ENCODE measurements at regions not wholly inside any gene's neighbourhood (a gene's known extent, or its start where the extent isn't known, plus 50 kb on each side); places are given as distances from the start of the nearest gene placed in this dataset.
A peak's percentile ranks its signal among the peaks of the same experiment; 100 is the strongest.

GRCh38 chr1:82177192-82177591 is 376.5 kb downstream of the ADGRL2 start:
- TF ChIP-seq CTCF (IDR thresholded peaks at IDR 0.05), result no peak
- Mint-ChIP-seq H3K4me1 (ENCODE audit: unreplicated experiment) (peaks cover 4% of the 10 kb centered on the region), H3K27ac (ENCODE audit: unreplicated experiment) (no peak overlapping the region), H3K36me3 (ENCODE audit: unreplicated experiment) (no peaks in the 10 kb centered on the region), H3K27me3 (ENCODE audit: unreplicated experiment) (no peaks in the 10 kb centered on the region), H3K9me3 (ENCODE audit: unreplicated experiment) (peaks cover 7% of the 10 kb centered on the region), H3K4me3 (ENCODE audit: unreplicated experiment) (no peak overlapping the region)
- no peak for DNase-seq (ENCODE audit: extremely low spot score, unreplicated experiment)

- Mint-ChIP-seq H3K36me3 (ENCODE audit: unreplicated experiment) (no peaks in the 10 kb centered on the region), H3K4me3 (ENCODE audit: unreplicated experiment) (no peak overlapping the region), H3K27ac (ENCODE audit: unreplicated experiment) (no peak overlapping the region), H3K27me3 (ENCODE audit: unreplicated experiment) (no peaks in the 10 kb centered on the region), H3K4me1 (ENCODE audit: unreplicated experiment) (no peaks in the 10 kb centered on the region), H3K9me3 (ENCODE audit: unreplicated experiment) (peaks cover 7% of the 10 kb centered on the region)
- no peak for TF ChIP-seq CTCF (IDR thresholded peaks at IDR 0.05)
- no peak for DNase-seq (ENCODE audit: extremely low spot score, unreplicated experiment)
Measured at GRCh38 chr1:82171955-82172354, 371.2 kb downstream of the ADGRL2 start.

DNA sequence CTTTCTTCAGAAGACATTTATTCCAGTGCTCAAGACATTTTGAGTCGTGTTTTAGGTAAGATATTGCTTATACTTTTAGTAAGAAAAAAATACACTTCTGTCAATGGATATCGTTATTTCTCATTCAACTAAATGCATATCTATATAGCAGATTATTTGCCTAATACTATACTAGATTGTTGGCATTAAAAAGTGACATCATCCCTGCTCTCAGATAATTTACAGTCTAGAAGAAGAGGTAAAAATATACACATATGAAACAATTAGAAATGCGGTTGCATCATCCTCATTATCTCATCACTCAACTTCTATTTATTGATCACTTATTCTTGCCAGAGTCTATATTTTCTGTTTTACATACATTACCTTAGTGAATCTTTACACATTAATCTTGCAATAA is 367.7 kb downstream of the ADGRL2 start:
- Mint-ChIP-seq H3K9me3 (ENCODE audit: unreplicated experiment) (no peaks in the 10 kb centered on the region), H3K36me3 (ENCODE audit: unreplicated experiment) (no peaks in the 10 kb centered on the region), H3K27me3 (ENCODE audit: unreplicated experiment) (no peaks in the 10 kb centered on the region), H3K4me3 (ENCODE audit: unreplicated experiment) (no peak overlapping the region), H3K4me1 (ENCODE audit: unreplicated experiment) (no peaks in the 10 kb centered on the region), H3K27ac (ENCODE audit: unreplicated experiment) (no peak overlapping the region)
- no peak for DNase-seq (ENCODE audit: extremely low spot score, unreplicated experiment)
- TF ChIP-seq CTCF (IDR thresholded peaks at IDR 0.05), result no peak

GRCh38 chr1:82165304-82165703 is 364.6 kb downstream of the ADGRL2 start:
- peaks cover 24% of the 10 kb centered on the region for H3K4me1 Mint-ChIP-seq (ENCODE audit: unreplicated experiment)
- H3K27ac Mint-ChIP-seq (ENCODE audit: unreplicated experiment), result no peak overlapping the region
- no peak for TF ChIP-seq CTCF (IDR thresholded peaks at IDR 0.05)
- H3K4me3 Mint-ChIP-seq (ENCODE audit: unreplicated experiment), result no peak overlapping the region
- DNase-seq (ENCODE audit: extremely low spot score, unreplicated experiment), result no peak
- H3K36me3 Mint-ChIP-seq (ENCODE audit: unreplicated experiment), result no peaks in the 10 kb centered on the region
- H3K27me3 Mint-ChIP-seq (ENCODE audit: unreplicated experiment), result no peaks in the 10 kb centered on the region
- no peaks in the 10 kb centered on the region for H3K9me3 Mint-ChIP-seq (ENCODE audit: unreplicated experiment)

DNA sequence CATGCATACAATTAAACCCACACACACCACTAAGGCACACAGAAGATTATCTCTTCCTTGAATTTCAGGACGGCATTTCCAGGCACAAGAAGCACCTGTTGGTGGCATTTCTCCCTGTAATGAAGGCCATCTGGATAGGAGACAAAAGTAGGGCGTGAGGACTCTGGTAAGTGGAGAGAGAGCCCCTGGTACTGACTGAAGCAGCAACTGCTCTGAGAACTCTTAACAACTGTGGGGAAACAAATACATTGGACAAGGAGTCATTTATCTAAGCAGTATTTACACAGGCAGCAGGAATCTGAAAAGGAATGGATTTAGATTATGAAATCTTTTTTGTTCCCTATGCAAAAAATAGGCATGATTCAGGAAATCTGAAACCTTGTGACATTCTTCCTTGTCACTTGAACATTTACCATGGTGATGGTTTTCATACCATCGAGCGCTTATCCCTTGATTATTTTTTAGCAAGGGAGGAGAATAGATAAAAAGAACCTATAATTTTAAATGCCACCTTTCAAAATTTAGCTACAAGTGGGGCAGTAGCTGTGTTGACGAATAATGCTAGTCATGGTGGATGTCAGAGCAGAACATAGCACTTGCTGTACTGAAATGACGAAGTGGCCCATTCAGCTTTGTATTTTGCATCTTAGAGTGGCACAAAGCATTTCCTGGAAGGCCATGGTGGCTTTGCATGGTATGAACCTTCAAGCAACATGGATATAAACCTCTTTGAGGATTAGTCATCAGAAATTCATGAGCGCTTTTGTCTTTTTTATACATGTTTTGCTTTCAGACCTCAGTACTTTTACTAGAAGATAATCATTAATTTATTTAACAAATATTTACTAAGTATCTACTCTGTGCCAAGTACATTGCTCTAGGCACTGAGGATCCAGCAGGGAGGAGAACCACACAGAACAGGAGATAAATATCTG is 362.0 kb downstream of the ADGRL2 start:
- Mint-ChIP-seq H3K4me3 (ENCODE audit: unreplicated experiment) (no peak overlapping the region), H3K4me1 (ENCODE audit: unreplicated experiment) (peaks cover 24% of the 10 kb centered on the region), H3K27me3 (ENCODE audit: unreplicated experiment) (no peaks in the 10 kb centered on the region), H3K36me3 (ENCODE audit: unreplicated experiment) (no peaks in the 10 kb centered on the region), H3K9me3 (ENCODE audit: unreplicated experiment) (no peaks in the 10 kb centered on the region), H3K27ac (ENCODE audit: unreplicated experiment) (peak overlapping the region; percentile 65)
- TF ChIP-seq CTCF (IDR thresholded peaks at IDR 0.05), result no peak
- no peak for DNase-seq (ENCODE audit: extremely low spot score, unreplicated experiment)

Data from osteocyte (in vitro differentiated cells).